GM20000 (cell line): ENCODE measurements at regions not wholly inside any gene's neighbourhood (a gene's known extent, or its start where the extent isn't known, plus 50 kb on each side); places are given as distances from the start of the nearest gene placed in this dataset.

ENCODE experiments used
- DNase-seq: peaks from one replicate; pipeline ENCODE4 v3.0.0; 2012; ENCODE audit warnings: low spot score
- TF ChIP-seq, protein P1 (sequence below): IDR thresholded peaks from 2 replicates; pipeline ENCODE4 v1.5.1; 2012; ENCODE audit warnings: mild to moderate bottlenecking, control low read depth; ENCODE audit errors: extremely low read depth, missing control alignments

DNA sequence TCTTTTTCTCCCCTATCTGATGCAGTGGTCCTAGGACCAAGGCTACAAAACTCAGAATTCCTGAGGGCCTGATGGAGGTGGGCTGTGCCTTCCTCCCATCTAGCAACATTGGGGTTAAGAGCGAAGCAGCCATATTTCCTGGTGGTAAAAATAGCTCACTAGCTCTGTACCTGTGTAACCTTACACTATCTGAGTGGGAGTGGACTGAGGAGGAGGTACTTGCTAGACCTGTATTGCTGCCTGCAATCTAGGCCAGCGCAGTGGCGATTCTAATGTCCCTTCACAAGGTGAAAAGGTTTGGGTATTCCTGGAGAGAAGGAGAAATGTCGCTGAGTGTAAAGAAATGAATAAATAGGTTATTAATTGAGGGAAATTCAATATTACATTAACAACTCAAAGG lies 80.2 kb upstream of the LIFR start:
- TF ChIP-seq, protein P1, sequence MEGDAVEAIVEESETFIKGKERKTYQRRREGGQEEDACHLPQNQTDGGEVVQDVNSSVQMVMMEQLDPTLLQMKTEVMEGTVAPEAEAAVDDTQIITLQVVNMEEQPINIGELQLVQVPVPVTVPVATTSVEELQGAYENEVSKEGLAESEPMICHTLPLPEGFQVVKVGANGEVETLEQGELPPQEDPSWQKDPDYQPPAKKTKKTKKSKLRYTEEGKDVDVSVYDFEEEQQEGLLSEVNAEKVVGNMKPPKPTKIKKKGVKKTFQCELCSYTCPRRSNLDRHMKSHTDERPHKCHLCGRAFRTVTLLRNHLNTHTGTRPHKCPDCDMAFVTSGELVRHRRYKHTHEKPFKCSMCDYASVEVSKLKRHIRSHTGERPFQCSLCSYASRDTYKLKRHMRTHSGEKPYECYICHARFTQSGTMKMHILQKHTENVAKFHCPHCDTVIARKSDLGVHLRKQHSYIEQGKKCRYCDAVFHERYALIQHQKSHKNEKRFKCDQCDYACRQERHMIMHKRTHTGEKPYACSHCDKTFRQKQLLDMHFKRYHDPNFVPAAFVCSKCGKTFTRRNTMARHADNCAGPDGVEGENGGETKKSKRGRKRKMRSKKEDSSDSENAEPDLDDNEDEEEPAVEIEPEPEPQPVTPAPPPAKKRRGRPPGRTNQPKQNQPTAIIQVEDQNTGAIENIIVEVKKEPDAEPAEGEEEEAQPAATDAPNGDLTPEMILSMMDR = no peak
- no peak for DNase-seq

DNA sequence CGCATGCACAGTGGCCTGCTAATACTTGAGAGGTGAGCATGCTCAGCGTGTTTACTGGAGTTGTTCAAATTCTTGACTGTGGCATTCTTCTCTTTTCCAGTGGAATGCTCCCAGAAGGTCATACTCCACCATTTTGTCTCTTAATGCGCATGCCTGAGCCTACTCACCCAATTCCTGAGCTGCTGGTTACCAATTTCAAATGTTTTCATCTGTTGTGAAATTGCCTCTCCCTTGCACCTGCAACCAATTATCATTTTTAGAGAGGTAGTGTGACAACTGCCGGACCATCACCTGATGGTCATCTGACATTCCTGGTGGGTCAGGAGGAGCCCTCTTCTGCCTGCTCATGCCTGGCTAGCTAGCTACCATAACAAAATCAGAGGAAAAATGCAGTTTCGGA lies 82.2 kb upstream of the LIFR start:
- TF ChIP-seq, protein P1 = no peak
- no peak for DNase-seq

DNA sequence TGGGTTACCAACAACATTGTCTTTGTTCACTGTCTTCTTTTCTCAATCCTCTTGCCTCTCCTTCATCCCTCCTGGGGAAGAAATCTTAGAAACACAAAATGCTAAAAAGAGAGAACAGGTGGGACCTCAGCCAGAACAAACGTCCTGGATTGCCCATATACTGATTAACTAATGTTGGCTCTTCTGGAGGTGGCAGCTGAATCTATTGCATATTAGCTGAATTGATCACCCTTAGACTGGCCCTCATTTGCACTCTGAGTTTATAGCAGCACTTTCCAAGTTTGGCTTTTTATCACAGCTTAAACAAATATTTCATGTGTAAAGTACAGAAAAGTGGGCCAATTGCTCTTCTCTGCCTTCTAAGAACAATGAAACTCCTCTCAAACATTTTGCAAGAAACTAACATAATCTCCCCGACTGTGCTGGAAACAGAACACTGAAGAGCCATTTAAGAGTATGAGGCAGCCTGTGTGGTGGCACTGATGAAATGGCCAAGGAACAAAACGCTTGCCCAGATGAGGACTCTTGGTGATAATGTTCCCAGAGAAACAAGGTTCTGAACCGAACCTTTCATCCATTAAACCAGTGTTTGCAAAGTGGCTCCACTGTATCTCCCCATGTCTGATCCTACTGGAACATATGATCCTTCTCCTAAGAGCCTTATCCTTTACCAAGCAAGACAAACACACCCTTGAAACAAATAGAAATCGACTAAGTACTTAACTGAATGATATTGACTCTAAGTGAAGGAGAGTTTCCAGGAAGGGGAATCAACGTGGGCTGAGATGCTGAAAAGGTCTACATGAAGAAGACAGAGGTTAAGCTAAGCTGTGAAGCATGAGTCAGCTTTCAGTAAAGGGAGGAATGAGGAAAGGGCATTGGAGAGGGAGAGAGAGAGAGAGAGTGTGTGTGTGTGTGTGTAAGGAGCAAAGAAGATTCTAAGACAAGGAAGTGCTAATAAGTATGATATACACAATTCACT lies 83.2 kb upstream of the LIFR start:
- DNase-seq = no peak
- TF ChIP-seq, protein P1 = no peak

DNA sequence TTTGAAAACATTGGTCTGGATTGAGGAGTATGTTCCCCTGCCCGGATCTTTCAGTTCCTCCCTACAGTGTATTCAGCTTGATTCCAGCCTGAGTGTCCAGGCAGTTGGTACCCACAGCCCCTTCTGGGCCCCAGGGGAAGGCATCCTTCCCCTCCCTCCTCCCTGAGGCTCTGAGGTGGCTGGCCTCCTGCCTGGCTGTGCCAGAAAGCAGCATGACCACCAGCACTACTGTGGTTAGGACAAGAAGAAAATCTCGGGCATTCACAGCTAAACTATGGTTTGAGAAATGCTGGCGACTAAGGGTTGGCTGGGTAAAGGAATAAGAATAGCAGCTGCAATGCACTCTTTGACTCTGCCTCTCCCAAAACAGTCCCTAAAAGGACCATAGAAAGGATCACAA lies 84.6 kb upstream of the LIFR start:
- TF ChIP-seq, protein P1 = no peak
- DNase-seq = no peak

DNA sequence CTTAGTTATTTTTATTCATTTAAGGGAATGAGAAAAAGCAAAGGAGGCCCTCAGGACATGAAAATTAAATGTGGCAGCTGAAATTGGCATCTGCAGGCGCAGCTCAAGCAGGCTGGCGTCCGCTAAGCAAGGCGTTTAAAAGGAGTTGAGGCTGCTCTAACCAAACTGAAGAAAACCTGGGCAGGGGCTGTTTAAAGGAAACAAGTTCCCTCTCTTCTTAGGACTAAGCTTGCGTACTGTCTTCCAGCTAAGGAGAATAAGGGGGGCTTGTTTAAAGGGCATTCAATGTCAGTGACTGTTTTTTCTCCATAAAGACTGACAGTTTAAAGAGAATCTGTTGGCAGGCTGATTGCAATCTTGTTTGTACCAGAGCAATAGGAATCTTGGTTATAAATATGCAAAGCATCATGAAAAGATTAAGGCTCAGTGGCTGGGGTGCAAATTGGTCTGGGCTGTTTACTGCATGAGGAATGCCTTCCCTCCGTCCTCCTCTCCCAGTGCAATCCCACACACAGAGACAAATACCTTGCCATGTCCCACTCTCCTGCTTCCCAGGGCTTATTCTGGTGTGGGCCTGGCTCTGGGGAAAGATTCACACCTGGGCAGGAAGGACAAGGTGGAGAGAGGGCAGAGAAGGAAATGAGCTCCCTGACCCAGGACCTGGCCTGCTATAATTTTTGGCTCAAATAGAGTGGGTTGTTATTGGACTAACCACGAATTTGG lies 85.9 kb upstream of the LIFR start:
- DNase-seq = no peak
- TF ChIP-seq, protein P1 = no peak

DNA sequence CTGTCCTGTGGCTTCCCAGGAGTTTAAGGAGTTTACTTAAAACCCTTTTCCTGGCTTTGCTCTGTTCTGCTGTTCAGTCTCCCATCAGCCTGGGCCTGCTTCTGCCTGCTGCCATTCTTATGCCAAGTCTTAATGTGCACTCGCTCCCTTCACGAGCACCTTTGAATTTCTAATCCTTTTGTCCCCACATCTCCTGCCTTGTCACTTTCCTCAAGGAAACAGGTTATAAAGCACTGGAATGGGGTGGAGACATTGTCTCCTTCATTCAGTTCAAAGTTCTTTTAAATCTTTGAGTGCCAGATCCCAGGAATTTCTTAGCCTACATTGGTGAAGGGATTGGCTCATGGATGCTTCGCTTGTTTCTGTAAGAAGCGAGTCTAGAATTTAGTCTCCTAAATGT lies 87.2 kb upstream of the LIFR start:
- TF ChIP-seq, protein P1 = no peak
- DNase-seq = no peak

DNA sequence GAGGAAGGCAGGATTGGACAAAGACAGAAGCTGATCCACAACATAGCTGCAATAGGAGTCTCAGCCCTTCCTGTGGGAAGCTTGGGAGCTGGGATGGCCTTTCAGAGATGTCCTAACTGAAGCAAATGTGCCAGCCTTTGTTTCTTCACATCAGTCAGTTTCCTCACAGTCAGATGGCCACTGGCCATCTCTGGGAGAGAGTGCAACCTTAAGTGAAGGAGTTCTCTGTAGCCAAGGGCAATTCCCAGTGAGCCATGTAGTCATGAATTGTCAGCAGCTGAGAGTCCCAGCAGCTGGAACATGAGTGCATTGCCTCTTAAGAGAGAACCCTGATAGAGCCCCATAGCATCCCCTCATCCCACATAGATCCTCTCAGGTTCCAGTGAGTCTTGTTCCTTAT lies 89.1 kb upstream of the LIFR start:
- TF ChIP-seq, protein P1 = no peak
- no peak for DNase-seq
